ENCODE measurements at regions not wholly inside any gene's neighbourhood (a gene's known extent, or its start where the extent isn't known, plus 50 kb on each side); places are given as distances from the start of the nearest gene placed in this dataset.

DNA sequence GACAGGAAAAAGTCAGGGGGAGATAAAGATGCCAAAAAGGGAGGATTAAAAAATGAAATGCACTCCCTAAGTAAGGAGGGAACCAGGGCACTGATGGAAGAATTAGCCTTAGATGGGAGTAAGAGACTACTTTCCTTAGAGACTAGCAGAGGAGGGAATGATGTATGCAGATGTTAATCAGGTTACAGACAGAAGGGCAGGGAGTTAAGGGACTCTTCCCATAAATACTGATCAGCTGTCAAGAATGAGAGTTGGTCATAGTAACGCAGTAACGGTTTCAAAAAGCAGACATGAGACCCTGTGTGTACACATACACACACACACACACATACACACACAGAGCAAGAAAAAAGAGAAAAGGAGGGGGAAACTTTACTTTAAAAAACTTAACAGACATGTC is 93.4 kb downstream of the PHLDA1 start:
- DNase-seq, result peak in 3 of 5 donors; percentile 24 to 86 (median 74)
- H3K4me3 ChIP-seq (ENCODE audit: low read length in 3 of 3), result no peak overlapping the region
- H3K9ac ChIP-seq (ENCODE audit: low read length in 3 of 3), result no peak overlapping the region
- H3K27ac ChIP-seq (ENCODE audit: low read depth in 2 of 2, low read length in 2 of 2), result no peak overlapping the region
- no peaks in the 10 kb centered on the region for H3K9me3 ChIP-seq (ENCODE audit: control insufficient read depth in 2 of 3, insufficient read depth in 1 of 3, low read length in 3 of 3)
- no peaks in the 10 kb centered on the region for H3K27me3 ChIP-seq (ENCODE audit: control insufficient read depth, insufficient read depth, low read length)
- no peaks in the 10 kb centered on the region for H3K36me3 ChIP-seq (ENCODE audit: control insufficient read depth in 2 of 3, insufficient read depth in 3 of 3, low read length in 3 of 3)
- FAIRE-seq, result no peak
- intact Hi-C loops (cut with DNase I), result no loop called here
- peaks cover 0 to 5% (median 3%) of the 10 kb centered on the region in 3 donors for H3K4me1 ChIP-seq (ENCODE audit: control insufficient read depth in 2 of 3, insufficient read depth in 2 of 3, low read depth in 1 of 3, low read length in 3 of 3)
- TF ChIP-seq, protein P1, sequence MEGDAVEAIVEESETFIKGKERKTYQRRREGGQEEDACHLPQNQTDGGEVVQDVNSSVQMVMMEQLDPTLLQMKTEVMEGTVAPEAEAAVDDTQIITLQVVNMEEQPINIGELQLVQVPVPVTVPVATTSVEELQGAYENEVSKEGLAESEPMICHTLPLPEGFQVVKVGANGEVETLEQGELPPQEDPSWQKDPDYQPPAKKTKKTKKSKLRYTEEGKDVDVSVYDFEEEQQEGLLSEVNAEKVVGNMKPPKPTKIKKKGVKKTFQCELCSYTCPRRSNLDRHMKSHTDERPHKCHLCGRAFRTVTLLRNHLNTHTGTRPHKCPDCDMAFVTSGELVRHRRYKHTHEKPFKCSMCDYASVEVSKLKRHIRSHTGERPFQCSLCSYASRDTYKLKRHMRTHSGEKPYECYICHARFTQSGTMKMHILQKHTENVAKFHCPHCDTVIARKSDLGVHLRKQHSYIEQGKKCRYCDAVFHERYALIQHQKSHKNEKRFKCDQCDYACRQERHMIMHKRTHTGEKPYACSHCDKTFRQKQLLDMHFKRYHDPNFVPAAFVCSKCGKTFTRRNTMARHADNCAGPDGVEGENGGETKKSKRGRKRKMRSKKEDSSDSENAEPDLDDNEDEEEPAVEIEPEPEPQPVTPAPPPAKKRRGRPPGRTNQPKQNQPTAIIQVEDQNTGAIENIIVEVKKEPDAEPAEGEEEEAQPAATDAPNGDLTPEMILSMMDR (IDR thresholded peaks at IDR 0.05; ENCODE audit: borderline replicate concordance, extremely low read depth, insufficient read depth), result no peak

DNA sequence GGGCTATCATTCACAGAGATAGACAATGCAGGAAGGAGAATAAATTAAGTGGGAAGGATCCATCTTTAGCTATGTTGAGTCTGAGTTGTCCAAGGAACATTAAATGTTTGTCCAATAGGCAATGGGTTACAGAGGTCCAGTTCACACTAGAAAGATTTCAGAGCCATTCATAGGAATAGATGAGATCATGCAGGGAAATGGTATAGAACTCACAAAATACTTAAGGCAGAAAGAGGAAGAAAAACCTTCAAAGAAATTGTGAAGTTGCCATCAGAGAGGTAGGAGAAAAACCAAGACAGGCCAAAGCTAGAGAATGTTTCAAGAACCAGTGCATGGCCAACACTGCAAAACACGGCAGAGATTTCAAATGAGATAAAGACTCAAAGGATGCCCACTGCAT is 94.1 kb downstream of the PHLDA1 start:
- no peak for FAIRE-seq
- intact Hi-C loops (cut with DNase I), result no loop called here

DNA sequence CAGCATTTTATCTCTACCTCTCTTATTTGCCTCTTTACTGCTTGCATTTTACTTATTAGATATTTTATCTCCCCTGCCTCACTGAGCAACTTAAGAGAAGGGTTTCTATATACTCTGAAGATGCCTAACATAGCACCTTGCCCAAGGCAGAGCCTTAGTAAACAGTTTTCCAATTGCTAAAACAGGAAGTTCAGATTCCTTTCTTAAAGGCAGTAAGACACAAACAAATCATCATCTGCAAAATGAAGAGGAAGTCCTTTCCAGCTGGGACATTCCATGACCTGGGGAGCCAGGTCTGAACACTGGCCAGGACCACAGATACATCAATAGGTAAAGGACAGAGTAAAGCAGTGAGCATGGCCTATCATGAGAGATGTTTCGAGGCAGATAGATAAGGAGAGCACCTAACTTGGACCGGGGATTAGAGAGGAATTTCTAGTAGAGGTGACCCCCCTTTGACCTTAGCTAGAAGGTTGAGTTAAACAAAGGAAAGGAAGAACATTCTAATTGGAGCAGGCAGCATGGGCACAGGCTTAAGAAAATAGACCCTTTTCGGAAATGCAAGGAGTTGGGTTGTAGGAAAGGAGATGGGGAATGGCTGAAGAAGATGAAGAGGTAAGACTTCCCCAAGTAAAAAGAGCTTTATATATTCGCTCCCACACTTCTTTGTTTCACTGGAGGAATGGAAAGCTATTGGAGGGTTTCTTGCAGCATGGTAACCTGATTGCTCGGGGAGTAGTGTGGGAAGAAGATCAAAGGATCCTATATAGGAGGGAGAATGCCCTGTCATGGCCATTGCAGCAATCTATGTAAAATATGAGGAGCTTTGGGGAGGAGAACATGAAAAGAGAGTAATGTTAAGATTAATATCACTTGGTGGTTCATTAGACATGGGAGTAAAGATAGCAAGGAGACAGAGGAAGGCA is 94.8 kb downstream of the PHLDA1 start:
- TF ChIP-seq, protein P1 (IDR thresholded peaks at IDR 0.05; ENCODE audit: borderline replicate concordance, extremely low read depth, insufficient read depth), result no peak
- H3K4me3 ChIP-seq (ENCODE audit: low read length in 3 of 3), result no peak overlapping the region
- intact Hi-C loops (cut with DNase I), result no loop called here
- no peak overlapping the region for H3K9ac ChIP-seq (ENCODE audit: low read length in 3 of 3)
- no peak for FAIRE-seq
- no peaks in the 10 kb centered on the region for H3K36me3 ChIP-seq (ENCODE audit: control insufficient read depth in 2 of 3, insufficient read depth in 3 of 3, low read length in 3 of 3)
- no peaks in the 10 kb centered on the region for H3K9me3 ChIP-seq (ENCODE audit: control insufficient read depth in 2 of 3, insufficient read depth in 1 of 3, low read length in 3 of 3)
- peak in 3 of 5 donors; percentile 58 to 92 (median 78) for DNase-seq
- H3K4me1 ChIP-seq (ENCODE audit: control insufficient read depth in 2 of 3, insufficient read depth in 2 of 3, low read depth in 1 of 3, low read length in 3 of 3), result peaks cover 0 to 5% (median 3%) of the 10 kb centered on the region in 3 donors
- no peak overlapping the region for H3K27ac ChIP-seq (ENCODE audit: low read depth in 2 of 2, low read length in 2 of 2)
- H3K27me3 ChIP-seq (ENCODE audit: control insufficient read depth, insufficient read depth, low read length), result no peaks in the 10 kb centered on the region

More for the DNA sequence above, 94.1 kb downstream of the PHLDA1 start:
- no peak overlapping the region for H3K27ac ChIP-seq (ENCODE audit: low read depth in 2 of 2, low read length in 2 of 2)
- TF ChIP-seq, protein P1 (IDR thresholded peaks at IDR 0.05; ENCODE audit: borderline replicate concordance, extremely low read depth, insufficient read depth), result no peak
- no peaks in the 10 kb centered on the region for H3K9me3 ChIP-seq (ENCODE audit: control insufficient read depth in 2 of 3, insufficient read depth in 1 of 3, low read length in 3 of 3)
- H3K27me3 ChIP-seq (ENCODE audit: control insufficient read depth, insufficient read depth, low read length), result no peaks in the 10 kb centered on the region
- no peak overlapping the region for H3K4me3 ChIP-seq (ENCODE audit: low read length in 3 of 3)
- no peak overlapping the region for H3K9ac ChIP-seq (ENCODE audit: low read length in 3 of 3)
- DNase-seq, result peak in 1 of 5 donors; percentile 23
- H3K36me3 ChIP-seq (ENCODE audit: control insufficient read depth in 2 of 3, insufficient read depth in 3 of 3, low read length in 3 of 3), result no peaks in the 10 kb centered on the region
- H3K4me1 ChIP-seq (ENCODE audit: control insufficient read depth in 2 of 3, insufficient read depth in 2 of 3, low read depth in 1 of 3, low read length in 3 of 3), result peaks cover 0 to 5% (median 3%) of the 10 kb centered on the region in 3 donors

Data from kidney (tissue), 13 donors.